ENCODE measurements at regions not wholly inside any gene's neighbourhood (a gene's known extent, or its start where the extent isn't known, plus 50 kb on each side); places are given as distances from the start of the nearest gene placed in this dataset.

DNA sequence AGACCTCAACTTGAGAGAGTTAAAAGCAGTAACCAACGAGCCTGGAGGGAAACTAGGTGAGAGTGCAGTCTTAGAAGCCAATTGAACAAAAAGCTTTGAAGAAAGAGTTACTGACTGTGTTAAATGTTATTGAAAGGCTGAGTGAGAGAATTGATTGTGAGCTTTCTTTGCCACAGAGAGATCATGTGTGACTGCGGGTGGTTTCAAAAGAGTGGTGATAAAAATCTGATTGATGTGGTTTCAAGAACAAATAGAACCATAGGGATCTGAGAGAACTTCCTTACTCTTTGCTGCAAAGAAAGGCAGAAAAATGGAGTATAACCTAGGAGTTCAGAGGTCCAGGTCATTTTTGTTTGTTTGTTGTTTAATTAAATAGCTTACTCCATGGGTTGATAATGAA, 759.9 kb upstream of the ALCAM start:
- TF ChIP-seq CTCF (optimal IDR thresholded peaks at IDR 0.05 in 1 of 3, IDR thresholded peaks at IDR 0.05 in 1 of 3, conservative IDR thresholded peaks at IDR 0.05 in 1 of 3; ENCODE audit: extremely low read depth in 1 of 3, insufficient read depth in 2 of 3, low read length in 3 of 3) = no peak
- TF ChIP-seq EZH2 (IDR thresholded peaks at IDR 0.05; ENCODE audit: low read length) = no peak
